ENCODE measurements at regions not wholly inside any gene's neighbourhood (a gene's known extent, or its start where the extent isn't known, plus 50 kb on each side); places are given as distances from the start of the nearest gene placed in this dataset.

DNA sequence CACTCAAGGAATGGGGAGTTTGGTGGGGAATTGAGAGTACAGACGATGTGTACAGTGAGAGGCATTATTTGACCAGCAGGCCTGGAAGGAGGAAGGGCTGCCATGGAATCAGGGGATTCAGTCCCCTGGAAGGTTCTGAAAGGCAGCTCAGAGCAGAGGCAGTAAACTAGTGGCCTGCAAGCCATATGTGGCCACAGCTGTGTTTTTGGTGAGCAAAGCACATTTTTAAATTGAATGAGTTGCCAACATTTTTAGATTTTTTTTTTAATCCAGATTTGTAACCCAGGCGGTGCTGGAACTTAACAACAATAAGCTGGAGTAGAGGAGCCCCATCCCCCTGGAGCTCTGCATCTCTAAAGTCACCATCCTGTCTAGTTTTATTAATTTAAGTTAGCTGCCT is 95.3 kb upstream of the IPO5 start:
- TF ChIP-seq, protein P1, sequence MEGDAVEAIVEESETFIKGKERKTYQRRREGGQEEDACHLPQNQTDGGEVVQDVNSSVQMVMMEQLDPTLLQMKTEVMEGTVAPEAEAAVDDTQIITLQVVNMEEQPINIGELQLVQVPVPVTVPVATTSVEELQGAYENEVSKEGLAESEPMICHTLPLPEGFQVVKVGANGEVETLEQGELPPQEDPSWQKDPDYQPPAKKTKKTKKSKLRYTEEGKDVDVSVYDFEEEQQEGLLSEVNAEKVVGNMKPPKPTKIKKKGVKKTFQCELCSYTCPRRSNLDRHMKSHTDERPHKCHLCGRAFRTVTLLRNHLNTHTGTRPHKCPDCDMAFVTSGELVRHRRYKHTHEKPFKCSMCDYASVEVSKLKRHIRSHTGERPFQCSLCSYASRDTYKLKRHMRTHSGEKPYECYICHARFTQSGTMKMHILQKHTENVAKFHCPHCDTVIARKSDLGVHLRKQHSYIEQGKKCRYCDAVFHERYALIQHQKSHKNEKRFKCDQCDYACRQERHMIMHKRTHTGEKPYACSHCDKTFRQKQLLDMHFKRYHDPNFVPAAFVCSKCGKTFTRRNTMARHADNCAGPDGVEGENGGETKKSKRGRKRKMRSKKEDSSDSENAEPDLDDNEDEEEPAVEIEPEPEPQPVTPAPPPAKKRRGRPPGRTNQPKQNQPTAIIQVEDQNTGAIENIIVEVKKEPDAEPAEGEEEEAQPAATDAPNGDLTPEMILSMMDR (IDR thresholded peaks at IDR 0.05; ENCODE audit: poor library complexity): no peak
- no peak for TF ChIP-seq EZH2 (IDR thresholded peaks at IDR 0.05; ENCODE audit: borderline replicate concordance)
- no peak for TF ChIP-seq EZH2phosphoT487 (IDR thresholded peaks at IDR 0.05; ENCODE audit: low read depth, severe bottlenecking, unreplicated experiment)

Data from hepatocyte (in vitro differentiated cells).